ENCODE measurements at regions not wholly inside any gene's neighbourhood (a gene's known extent, or its start where the extent isn't known, plus 50 kb on each side); places are given as distances from the start of the nearest gene placed in this dataset.

DNA sequence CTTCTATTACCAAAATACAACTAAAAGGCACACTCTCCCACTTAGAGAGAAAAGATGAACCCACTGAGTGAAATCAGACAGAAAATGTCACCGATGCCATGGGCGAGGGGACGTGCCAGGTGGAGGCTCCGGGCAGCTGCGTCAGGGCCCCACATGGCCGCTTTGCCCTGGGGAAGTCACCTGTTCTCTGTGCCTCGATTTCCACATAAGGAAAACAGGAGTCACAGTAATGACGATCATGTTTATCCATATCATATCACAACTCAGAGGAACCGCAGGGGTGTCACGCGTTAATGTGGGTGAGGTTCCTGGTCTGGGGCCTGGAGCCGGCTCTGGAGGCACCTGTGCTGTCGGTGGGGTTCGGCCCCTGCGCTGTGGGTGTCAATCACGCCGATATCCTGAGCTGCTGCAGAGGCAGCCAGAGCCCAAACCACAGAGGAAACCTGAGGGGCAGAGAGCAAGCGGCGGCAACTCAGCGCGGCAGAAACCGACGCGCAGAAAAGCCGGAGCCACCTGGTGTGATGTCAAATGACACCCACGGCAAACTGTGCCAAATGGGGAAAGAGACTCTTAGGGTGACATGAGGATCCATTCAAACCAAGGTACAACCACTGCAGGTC is 243.7 kb downstream of the BRD1 start:
- H3K27me3 ChIP-seq (ENCODE audit: insufficient read depth, poor library complexity, severe bottlenecking), result no peaks in the 10 kb centered on the region
- H3K4me3 ChIP-seq (replicated peaks; ENCODE audit: insufficient read depth, low read length), result no peak overlapping the region
- no peak for DNase-seq (ENCODE audit: low read depth in 1 of 2, low spot score in 1 of 2)
- no peak overlapping the region for H3K27ac ChIP-seq (replicated peaks)
- TF ChIP-seq GABPA (IDR thresholded peaks at IDR 0.05; ENCODE audit: low read depth) (no peak), SPI1 (IDR thresholded peaks at IDR 0.05; ENCODE audit: borderline replicate concordance, low read depth) (no peak), POLR2AphosphoS5 (IDR thresholded peaks at IDR 0.05; ENCODE audit: low read depth) (no peak)
- TF ChIP-seq, protein P1, sequence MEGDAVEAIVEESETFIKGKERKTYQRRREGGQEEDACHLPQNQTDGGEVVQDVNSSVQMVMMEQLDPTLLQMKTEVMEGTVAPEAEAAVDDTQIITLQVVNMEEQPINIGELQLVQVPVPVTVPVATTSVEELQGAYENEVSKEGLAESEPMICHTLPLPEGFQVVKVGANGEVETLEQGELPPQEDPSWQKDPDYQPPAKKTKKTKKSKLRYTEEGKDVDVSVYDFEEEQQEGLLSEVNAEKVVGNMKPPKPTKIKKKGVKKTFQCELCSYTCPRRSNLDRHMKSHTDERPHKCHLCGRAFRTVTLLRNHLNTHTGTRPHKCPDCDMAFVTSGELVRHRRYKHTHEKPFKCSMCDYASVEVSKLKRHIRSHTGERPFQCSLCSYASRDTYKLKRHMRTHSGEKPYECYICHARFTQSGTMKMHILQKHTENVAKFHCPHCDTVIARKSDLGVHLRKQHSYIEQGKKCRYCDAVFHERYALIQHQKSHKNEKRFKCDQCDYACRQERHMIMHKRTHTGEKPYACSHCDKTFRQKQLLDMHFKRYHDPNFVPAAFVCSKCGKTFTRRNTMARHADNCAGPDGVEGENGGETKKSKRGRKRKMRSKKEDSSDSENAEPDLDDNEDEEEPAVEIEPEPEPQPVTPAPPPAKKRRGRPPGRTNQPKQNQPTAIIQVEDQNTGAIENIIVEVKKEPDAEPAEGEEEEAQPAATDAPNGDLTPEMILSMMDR (IDR thresholded peaks at IDR 0.05; ENCODE audit: insufficient read depth, low read length), result no peak
- TF ChIP-seq, protein P2, sequence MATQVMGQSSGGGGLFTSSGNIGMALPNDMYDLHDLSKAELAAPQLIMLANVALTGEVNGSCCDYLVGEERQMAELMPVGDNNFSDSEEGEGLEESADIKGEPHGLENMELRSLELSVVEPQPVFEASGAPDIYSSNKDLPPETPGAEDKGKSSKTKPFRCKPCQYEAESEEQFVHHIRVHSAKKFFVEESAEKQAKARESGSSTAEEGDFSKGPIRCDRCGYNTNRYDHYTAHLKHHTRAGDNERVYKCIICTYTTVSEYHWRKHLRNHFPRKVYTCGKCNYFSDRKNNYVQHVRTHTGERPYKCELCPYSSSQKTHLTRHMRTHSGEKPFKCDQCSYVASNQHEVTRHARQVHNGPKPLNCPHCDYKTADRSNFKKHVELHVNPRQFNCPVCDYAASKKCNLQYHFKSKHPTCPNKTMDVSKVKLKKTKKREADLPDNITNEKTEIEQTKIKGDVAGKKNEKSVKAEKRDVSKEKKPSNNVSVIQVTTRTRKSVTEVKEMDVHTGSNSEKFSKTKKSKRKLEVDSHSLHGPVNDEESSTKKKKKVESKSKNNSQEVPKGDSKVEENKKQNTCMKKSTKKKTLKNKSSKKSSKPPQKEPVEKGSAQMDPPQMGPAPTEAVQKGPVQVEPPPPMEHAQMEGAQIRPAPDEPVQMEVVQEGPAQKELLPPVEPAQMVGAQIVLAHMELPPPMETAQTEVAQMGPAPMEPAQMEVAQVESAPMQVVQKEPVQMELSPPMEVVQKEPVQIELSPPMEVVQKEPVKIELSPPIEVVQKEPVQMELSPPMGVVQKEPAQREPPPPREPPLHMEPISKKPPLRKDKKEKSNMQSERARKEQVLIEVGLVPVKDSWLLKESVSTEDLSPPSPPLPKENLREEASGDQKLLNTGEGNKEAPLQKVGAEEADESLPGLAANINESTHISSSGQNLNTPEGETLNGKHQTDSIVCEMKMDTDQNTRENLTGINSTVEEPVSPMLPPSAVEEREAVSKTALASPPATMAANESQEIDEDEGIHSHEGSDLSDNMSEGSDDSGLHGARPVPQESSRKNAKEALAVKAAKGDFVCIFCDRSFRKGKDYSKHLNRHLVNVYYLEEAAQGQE (IDR thresholded peaks at IDR 0.05; ENCODE audit: insufficient replicate concordance, low read depth), result no peak

DNA sequence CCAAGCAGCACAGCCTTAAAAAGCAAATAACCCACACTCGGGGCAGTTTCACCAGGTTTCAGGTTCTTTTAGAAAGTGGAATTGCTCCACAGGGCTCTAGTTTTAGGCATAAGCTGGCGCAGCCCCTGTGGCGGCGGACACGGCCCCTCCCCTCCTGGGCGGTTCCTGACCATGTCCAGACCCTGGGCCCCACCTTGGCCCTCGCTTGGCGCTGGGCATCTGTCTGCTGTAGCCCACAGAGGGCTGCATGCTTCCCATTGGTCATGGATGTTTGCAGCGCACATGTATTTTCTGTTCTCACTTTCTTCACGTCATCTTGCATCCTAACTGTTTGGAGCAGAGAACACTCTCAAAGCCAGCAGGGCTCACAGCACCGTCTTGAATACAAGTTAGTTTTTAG is 244.3 kb downstream of the BRD1 start:
- Histone ChIP-seq H3K27ac (replicated peaks) (no peak overlapping the region), H3K4me3 (replicated peaks; ENCODE audit: insufficient read depth, low read length) (no peak overlapping the region), H3K27me3 (ENCODE audit: insufficient read depth, poor library complexity, severe bottlenecking) (no peaks in the 10 kb centered on the region)
- no peak for DNase-seq (ENCODE audit: low read depth in 1 of 2, low spot score in 1 of 2)
- TF ChIP-seq SPI1 (IDR thresholded peaks at IDR 0.05; ENCODE audit: borderline replicate concordance, low read depth), result no peak
- TF ChIP-seq, protein P2 (IDR thresholded peaks at IDR 0.05; ENCODE audit: insufficient replicate concordance, low read depth), result no peak
- no peak for TF ChIP-seq GABPA (IDR thresholded peaks at IDR 0.05; ENCODE audit: low read depth)
- TF ChIP-seq POLR2AphosphoS5 (IDR thresholded peaks at IDR 0.05; ENCODE audit: low read depth), result no peak
- TF ChIP-seq, protein P1 (IDR thresholded peaks at IDR 0.05; ENCODE audit: insufficient read depth, low read length), result no peak

DNA sequence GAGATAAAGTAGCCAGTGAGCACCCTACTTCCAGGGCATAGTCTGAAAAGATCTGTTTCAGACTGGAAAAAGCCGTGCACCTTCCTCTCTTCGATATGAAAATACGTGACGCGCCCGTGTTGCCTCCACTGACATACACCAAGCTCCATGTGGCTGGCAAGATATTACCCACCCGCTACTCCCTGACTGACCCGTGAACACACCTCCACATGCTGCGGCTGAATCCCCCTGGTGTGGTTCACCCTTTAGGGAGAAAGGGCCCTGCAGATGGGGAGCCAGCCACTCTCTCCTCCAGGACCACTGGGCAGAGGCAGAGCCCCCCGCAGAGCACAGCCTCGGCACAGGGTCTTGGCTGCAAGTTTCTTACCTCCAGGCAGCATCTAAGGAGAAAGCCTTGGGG is 245.0 kb downstream of the BRD1 start:
- TF ChIP-seq POLR2AphosphoS5 (IDR thresholded peaks at IDR 0.05; ENCODE audit: low read depth) (no peak), GABPA (IDR thresholded peaks at IDR 0.05; ENCODE audit: low read depth) (no peak), SPI1 (IDR thresholded peaks at IDR 0.05; ENCODE audit: borderline replicate concordance, low read depth) (no peak)
- TF ChIP-seq, protein P2 (IDR thresholded peaks at IDR 0.05; ENCODE audit: insufficient replicate concordance, low read depth), result no peak
- TF ChIP-seq, protein P1 (IDR thresholded peaks at IDR 0.05; ENCODE audit: insufficient read depth, low read length), result no peak
- H3K27ac ChIP-seq (replicated peaks), result no peak overlapping the region
- DNase-seq (ENCODE audit: low read depth in 1 of 2, low spot score in 1 of 2), result no peak
- no peaks in the 10 kb centered on the region for H3K27me3 ChIP-seq (ENCODE audit: insufficient read depth, poor library complexity, severe bottlenecking)
- H3K4me3 ChIP-seq (replicated peaks; ENCODE audit: insufficient read depth, low read length), result no peak overlapping the region

Measured in HL-60 (cell line).